ENCODE measurements at regions not wholly inside any gene's neighbourhood (a gene's known extent, or its start where the extent isn't known, plus 50 kb on each side); places are given as distances from the start of the nearest gene placed in this dataset.

DNA sequence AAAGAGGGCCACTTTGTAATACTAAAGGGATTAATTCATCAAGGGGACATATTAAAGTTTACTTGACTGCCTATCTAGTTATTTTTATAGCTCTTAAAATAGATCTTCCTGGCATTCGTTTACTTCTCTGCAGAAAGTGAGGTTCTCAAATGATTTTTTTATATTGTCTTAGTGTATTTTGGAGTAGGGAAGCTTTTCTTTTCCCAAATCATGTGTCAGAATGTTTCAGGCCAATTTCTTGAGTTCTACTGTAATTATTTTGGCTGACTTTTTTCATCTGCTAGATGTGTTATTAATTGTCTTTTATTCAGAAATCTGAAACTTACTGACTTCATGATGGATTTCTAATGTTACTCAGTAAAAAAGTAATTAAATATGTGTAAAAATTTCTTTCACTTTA is 60.2 kb upstream of the FBXL7 start (continued):
- TF ChIP-seq, protein P1, sequence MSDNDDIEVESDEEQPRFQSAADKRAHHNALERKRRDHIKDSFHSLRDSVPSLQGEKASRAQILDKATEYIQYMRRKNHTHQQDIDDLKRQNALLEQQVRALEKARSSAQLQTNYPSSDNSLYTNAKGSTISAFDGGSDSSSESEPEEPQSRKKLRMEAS (IDR thresholded peaks at IDR 0.05; ENCODE audit: low read depth) = no peak
- no peak for TF ChIP-seq ELF1 (IDR thresholded peaks at IDR 0.05)
- TF ChIP-seq, protein P2, sequence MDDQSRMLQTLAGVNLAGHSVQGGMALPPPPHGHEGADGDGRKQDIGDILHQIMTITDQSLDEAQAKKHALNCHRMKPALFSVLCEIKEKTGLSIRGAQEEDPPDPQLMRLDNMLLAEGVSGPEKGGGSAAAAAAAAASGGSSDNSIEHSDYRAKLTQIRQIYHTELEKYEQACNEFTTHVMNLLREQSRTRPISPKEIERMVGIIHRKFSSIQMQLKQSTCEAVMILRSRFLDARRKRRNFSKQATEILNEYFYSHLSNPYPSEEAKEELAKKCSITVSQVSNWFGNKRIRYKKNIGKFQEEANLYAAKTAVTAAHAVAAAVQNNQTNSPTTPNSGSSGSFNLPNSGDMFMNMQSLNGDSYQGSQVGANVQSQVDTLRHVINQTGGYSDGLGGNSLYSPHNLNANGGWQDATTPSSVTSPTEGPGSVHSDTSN (IDR thresholded peaks at IDR 0.05) = no peak
- no peak for TF ChIP-seq SIN3A (IDR thresholded peaks at IDR 0.05; ENCODE audit: borderline replicate concordance, low read depth, low read length)
- TF ChIP-seq GABPA (IDR thresholded peaks at IDR 0.05; ENCODE audit: low read depth) = no peak

DNA sequence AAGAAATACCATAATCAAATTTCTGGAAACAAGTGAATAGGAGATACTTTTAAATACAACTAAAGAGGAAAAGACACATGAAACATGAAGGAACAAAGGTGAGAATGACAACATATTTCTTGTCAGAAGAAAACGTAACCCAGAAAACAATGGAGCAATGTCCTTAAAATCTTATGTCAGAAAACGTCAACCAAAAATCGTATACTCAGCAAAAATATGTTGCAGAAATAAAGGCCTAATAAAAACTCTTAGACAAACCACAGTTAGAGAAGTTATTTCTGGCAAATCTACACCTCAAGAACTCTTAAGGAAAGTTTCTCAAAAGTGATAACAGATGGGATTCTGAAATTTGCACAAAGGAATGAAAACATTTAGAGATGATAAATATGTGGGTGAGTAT is 66.3 kb upstream of the FBXL7 start:
- Histone ChIP-seq H3K79me2 (ENCODE audit: insufficient read depth) (no peaks in the 10 kb centered on the region), H3K27ac (ENCODE audit: low read depth in 2 of 2, low read length in 1 of 2) (no peak overlapping the region), H3K9me2 (no peaks in the 10 kb centered on the region), H4K20me1 (ENCODE audit: insufficient read depth) (no peaks in the 10 kb centered on the region), H3K4me1 (ENCODE audit: control insufficient read depth in 1 of 2, insufficient read depth in 2 of 2, low read depth in 1 of 2, low read length in 1 of 2) (no peaks in the 10 kb centered on the region), H3F3A (replicated peaks; ENCODE audit: insufficient read depth) (no peaks in the 10 kb centered on the region), H3K4me3 (ENCODE audit: low read depth in 2 of 2, low read length in 1 of 2) (no peak overlapping the region), H3K9me3 (no peaks in the 10 kb centered on the region), H3K4me2 (no peak overlapping the region), H3K36me3 (replicated peaks in 1 of 2; ENCODE audit: control insufficient read depth in 1 of 2, insufficient read depth in 2 of 2, low read length in 1 of 2) (no peaks in the 10 kb centered on the region), H2AFZ (ENCODE audit: low read depth) (no peak overlapping the region), H3K9ac (no peak overlapping the region), H3K27me3 (ENCODE audit: insufficient read depth) (no peaks in the 10 kb centered on the region)
- CTCF ChIA-PET = no interaction called here
- POLR2A ChIA-PET = no interaction called here
- WGBS (ENCODE audit: low lambda C conversion rate) = 47% methylated on average over 3 of the region's 3 CpGs
- TF ChIP-seq RXRA (IDR thresholded peaks at IDR 0.05; ENCODE audit: borderline replicate concordance, low read depth) = no peak
- DNase-seq = no peak

DNA sequence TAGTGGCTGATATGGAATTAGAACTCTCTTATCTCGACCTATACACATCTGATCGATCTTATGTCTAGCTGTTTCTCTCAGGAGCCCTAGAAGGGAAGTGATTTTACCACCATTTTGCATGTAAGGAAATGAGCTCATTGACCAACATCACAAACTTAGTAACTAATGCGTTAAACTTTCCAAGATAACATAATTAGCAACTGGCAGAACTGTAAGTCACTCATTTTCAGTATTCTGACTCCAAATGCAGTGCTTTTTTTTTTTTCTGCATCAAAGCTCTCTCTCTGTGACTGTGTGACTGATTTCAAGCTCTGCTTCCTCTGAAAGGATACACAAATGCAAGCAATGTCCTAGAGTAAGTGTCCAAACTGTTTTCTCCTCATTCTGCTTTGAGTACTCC is 68.1 kb upstream of the FBXL7 start:
- H3K79me2 ChIP-seq (ENCODE audit: insufficient read depth) = no peaks in the 10 kb centered on the region
- H3K9me3 ChIP-seq = no peaks in the 10 kb centered on the region
- no peak overlapping the region for H2AFZ ChIP-seq (ENCODE audit: low read depth)
- no peak overlapping the region for H3K4me3 ChIP-seq (ENCODE audit: low read depth in 2 of 2, low read length in 1 of 2)
- no peak overlapping the region for H3K4me2 ChIP-seq
- 23% methylated on average over 3 of the region's 3 CpGs for WGBS (ENCODE audit: low lambda C conversion rate)
- ChIA-PET CTCF (no interaction called here), POLR2A (no interaction called here)
- H3K27me3 ChIP-seq (ENCODE audit: insufficient read depth) = no peaks in the 10 kb centered on the region
- TF ChIP-seq, protein P3, sequence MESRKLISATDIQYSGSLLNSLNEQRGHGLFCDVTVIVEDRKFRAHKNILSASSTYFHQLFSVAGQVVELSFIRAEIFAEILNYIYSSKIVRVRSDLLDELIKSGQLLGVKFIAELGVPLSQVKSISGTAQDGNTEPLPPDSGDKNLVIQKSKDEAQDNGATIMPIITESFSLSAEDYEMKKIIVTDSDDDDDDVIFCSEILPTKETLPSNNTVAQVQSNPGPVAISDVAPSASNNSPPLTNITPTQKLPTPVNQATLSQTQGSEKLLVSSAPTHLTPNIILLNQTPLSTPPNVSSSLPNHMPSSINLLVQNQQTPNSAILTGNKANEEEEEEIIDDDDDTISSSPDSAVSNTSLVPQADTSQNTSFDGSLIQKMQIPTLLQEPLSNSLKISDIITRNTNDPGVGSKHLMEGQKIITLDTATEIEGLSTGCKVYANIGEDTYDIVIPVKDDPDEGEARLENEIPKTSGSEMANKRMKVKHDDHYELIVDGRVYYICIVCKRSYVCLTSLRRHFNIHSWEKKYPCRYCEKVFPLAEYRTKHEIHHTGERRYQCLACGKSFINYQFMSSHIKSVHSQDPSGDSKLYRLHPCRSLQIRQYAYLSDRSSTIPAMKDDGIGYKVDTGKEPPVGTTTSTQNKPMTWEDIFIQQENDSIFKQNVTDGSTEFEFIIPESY (IDR thresholded peaks at IDR 0.05; ENCODE audit: borderline replicate concordance, low read depth) = no peak
- no peak for TF ChIP-seq GABPA (IDR thresholded peaks at IDR 0.05; ENCODE audit: low read depth)
- no peak for TF ChIP-seq TCF12 (IDR thresholded peaks at IDR 0.05)
- H4K20me1 ChIP-seq (ENCODE audit: insufficient read depth) = no peaks in the 10 kb centered on the region
- DNase-seq = no peak
- H3K4me1 ChIP-seq (ENCODE audit: control insufficient read depth in 1 of 2, insufficient read depth in 2 of 2, low read depth in 1 of 2, low read length in 1 of 2) = no peaks in the 10 kb centered on the region
- H3K9ac ChIP-seq = no peak overlapping the region
- no peaks in the 10 kb centered on the region for H3K9me2 ChIP-seq
- no peak overlapping the region for H3K27ac ChIP-seq (ENCODE audit: low read depth in 2 of 2, low read length in 1 of 2)
- no peaks in the 10 kb centered on the region for H3F3A ChIP-seq (replicated peaks; ENCODE audit: insufficient read depth)
- no peaks in the 10 kb centered on the region for H3K36me3 ChIP-seq (replicated peaks in 1 of 2; ENCODE audit: control insufficient read depth in 1 of 2, insufficient read depth in 2 of 2, low read length in 1 of 2)

Measured in SK-N-SH (cell line).